B cell (primary cell): ENCODE measurements at regions not wholly inside any gene's neighbourhood (a gene's known extent, or its start where the extent isn't known, plus 50 kb on each side); places are given as distances from the start of the nearest gene placed in this dataset.

Experiments
- ATAC-seq: fragments of 200-7000 bp; cut with Tn5 transposase; one replicate; pipeline ENCODE4 v1.10.0; 2021; ENCODE audit warnings: low read depth, mild to moderate bottlenecking, moderate number of reproducible peaks, moderate library complexity
- CTCF ChIA-PET: fragments of 350-600 bp; sonication (Branson Sonifier 250); formaldehyde crosslinking; loops from one replicate; lab custom pipeline; 2021; ENCODE audit warnings: antibody characterized with exemption, inconsistent platforms; lab: Charles Lee
- POLR2A ChIA-PET: fragments of 350-600 bp; sonication (Branson Sonifier 250); formaldehyde crosslinking; loops from one replicate; lab custom pipeline; 2021; ENCODE audit warnings: antibody characterized with exemption; lab: Charles Lee
- DNase-seq: peaks from one replicate; pipeline ENCODE4 v3.0.0; 2013
- H2AFZ ChIP-seq: 2 replicates; pipeline ENCODE4 v1.6.1; 2012; ENCODE audit warnings: mild to moderate bottlenecking, low read depth, low read length; ENCODE audit not compliant: insufficient read depth, poor library complexity, severe bottlenecking
- H3K27ac ChIP-seq, 2 donors: 1 replicate in 1 of 2; 2 replicates in 1 of 2; pipeline ENCODE4 v1.5.1; 2012 to 2013; ENCODE audit warnings: low read length in 2 of 2, mild to moderate bottlenecking in 2 of 2, moderate library complexity in 1 of 2
- H3K27me3 ChIP-seq, 4 experiments: fragments of 200-600 bp in 1 of 4; sonication (generic) in 1 of 4; replicated peaks in 1 of 4; 1 replicate in 2 of 4; 2 replicates in 2 of 4; pipeline versions ENCODE4 v1.6.1 to v1.7.0; 2013 to 2016; ENCODE audit warnings: low read length in 3 of 4, mild to moderate bottlenecking in 2 of 4, mixed read lengths in 1 of 4, moderate library complexity in 1 of 4; ENCODE audit not compliant: insufficient read depth in 4 of 4, control insufficient read depth in 3 of 4; ENCODE audit errors: control extremely low read depth in 1 of 4
- H3K36me3 ChIP-seq, 2 experiments: replicated peaks in 1 of 2; 1 replicate in 1 of 2; 2 replicates in 1 of 2; pipeline versions ENCODE4 v1.6.1 to v1.7.1; 2013; ENCODE audit warnings: low read length in 1 of 2; ENCODE audit not compliant: insufficient read depth in 2 of 2, control insufficient read depth in 1 of 2; ENCODE audit errors: control extremely low read depth in 1 of 2, extremely low read depth in 1 of 2
- H3K4me1 ChIP-seq, 2 donors: fragments of 200-600 bp in 1 of 2; sonication (generic) in 1 of 2; 1 replicate in 1 of 2; 2 replicates in 1 of 2; pipeline versions ENCODE4 v1.5.1 to v1.6.1; 2013 to 2017; ENCODE audit warnings: low read length in 2 of 2; ENCODE audit not compliant: control insufficient read depth in 2 of 2, insufficient read depth in 2 of 2
- H3K4me2 ChIP-seq: replicated peaks from 2 replicates; pipeline ENCODE3; 2012; ENCODE audit warnings: mild to moderate bottlenecking, low read depth, low read length; ENCODE audit not compliant: poor library complexity, severe bottlenecking
- H3K4me3 ChIP-seq, 5 experiments: fragments of 200-600 bp in 1 of 5; sonication (generic) in 1 of 5; 1 replicate in 3 of 5; 2 replicates in 2 of 5; pipeline versions ENCODE4 v1.5.1 to v1.7.0; 2011 to 2016; ENCODE audit warnings: low read length in 4 of 5, mild to moderate bottlenecking in 4 of 5, low read depth in 2 of 5, control low read depth in 1 of 5, moderate library complexity in 1 of 5; ENCODE audit not compliant: insufficient read depth in 1 of 5; ENCODE audit errors: control extremely low read depth in 1 of 5, extremely low read depth in 1 of 5
- H3K79me2 ChIP-seq: fragments of 200-600 bp; sonication (generic); one replicate; pipeline ENCODE4 v1.6.0; 2016; ENCODE audit warnings: low read length; ENCODE audit not compliant: control insufficient read depth, insufficient read depth
- H3K9ac ChIP-seq: fragments of 200-600 bp; sonication (generic); 2 replicates; pipeline ENCODE4 v1.6.1; 2017; ENCODE audit warnings: mild to moderate bottlenecking, low read length, moderate library complexity
- H3K9me3 ChIP-seq, 3 donors: one replicate each; pipeline versions ENCODE4 v1.6.1 to v1.7.1; 2013; ENCODE audit warnings: low read length in 2 of 3; ENCODE audit not compliant: control insufficient read depth in 2 of 3, insufficient read depth in 1 of 3; ENCODE audit errors: control extremely low read depth in 1 of 3
- H4K20me1 ChIP-seq: 2 replicates; pipeline ENCODE4 v1.6.0; 2012; ENCODE audit warnings: mild to moderate bottlenecking, low read length; ENCODE audit not compliant: insufficient read depth, control insufficient read depth, poor library complexity, severe bottlenecking
- H3K27ac Mint-ChIP-seq: one replicate; pipeline ENCODE4 v1.8.0; 2021; ENCODE audit warnings: mixed read lengths
- H3K27me3 Mint-ChIP-seq: one replicate; pipeline ENCODE4 v1.8.0; 2021; ENCODE audit warnings: mixed read lengths
- H3K4me1 Mint-ChIP-seq: one replicate; pipeline ENCODE4 v1.8.0; 2021; ENCODE audit warnings: mixed read lengths
- H3K4me3 Mint-ChIP-seq: one replicate; pipeline ENCODE4 v1.8.0; 2021; ENCODE audit warnings: mixed read lengths
- H3K9me3 Mint-ChIP-seq: one replicate; pipeline ENCODE4 v1.8.0; 2022; ENCODE audit warnings: mixed read lengths; ENCODE audit not compliant: insufficient read depth
- EZH2 ChIP-seq: IDR thresholded peaks from 2 replicates; pipeline ENCODE4 v1.6.1; 2012; ENCODE audit warnings: borderline replicate concordance, low read depth, mild to moderate bottlenecking, moderate library complexity, low read length; ENCODE audit not compliant: insufficient read depth, poor library complexity, severe bottlenecking
- WGBS: methylation state at CpG from one replicate; pipeline ENCODE4 v1.1.5; 2013; ENCODE audit warnings: missing lambda C conversion rate; ENCODE audit not compliant: insufficient coverage; 5-methylcytosine and 5-hydroxymethylcytosine counted together
- intact Hi-C: fragments of 100-400 bp; cut with micrococcal nuclease; formaldehyde crosslinking; loops from one replicate; pipeline ENCODE4 v1.10.0; 2022
- TF ChIP-seq, protein P1 (sequence below): fragments of 200-600 bp; IDR thresholded peaks from one replicate; pipeline ENCODE4 v1.8.0; 2022; ENCODE audit warnings: antibody characterized with exemption, mild to moderate bottlenecking

- Histone ChIP-seq H3K27ac (no peak overlapping the region), H3K4me1 (no peaks in the 10 kb centered on the region), H3K9me3 (no peaks in the 10 kb centered on the region), H3K79me2 (no peaks in the 10 kb centered on the region), H3K9ac (no peak overlapping the region), H4K20me1 (no peaks in the 10 kb centered on the region), H2AFZ (no peak overlapping the region), H3K36me3 (no peaks in the 10 kb centered on the region), H3K4me2 (no peak overlapping the region), H3K27me3 (no peaks in the 10 kb centered on the region), H3K4me3 (no peak overlapping the region)
- CTCF ChIA-PET = no interaction called here
- Mint-ChIP-seq H3K4me3 (no peak overlapping the region), H3K9me3 (no peaks in the 10 kb centered on the region), H3K27ac (no peak overlapping the region), H3K27me3 (peaks cover 11% of the 10 kb centered on the region), H3K4me1 (no peaks in the 10 kb centered on the region)
- TF ChIP-seq EZH2 = no peak
- TF ChIP-seq, protein P1, sequence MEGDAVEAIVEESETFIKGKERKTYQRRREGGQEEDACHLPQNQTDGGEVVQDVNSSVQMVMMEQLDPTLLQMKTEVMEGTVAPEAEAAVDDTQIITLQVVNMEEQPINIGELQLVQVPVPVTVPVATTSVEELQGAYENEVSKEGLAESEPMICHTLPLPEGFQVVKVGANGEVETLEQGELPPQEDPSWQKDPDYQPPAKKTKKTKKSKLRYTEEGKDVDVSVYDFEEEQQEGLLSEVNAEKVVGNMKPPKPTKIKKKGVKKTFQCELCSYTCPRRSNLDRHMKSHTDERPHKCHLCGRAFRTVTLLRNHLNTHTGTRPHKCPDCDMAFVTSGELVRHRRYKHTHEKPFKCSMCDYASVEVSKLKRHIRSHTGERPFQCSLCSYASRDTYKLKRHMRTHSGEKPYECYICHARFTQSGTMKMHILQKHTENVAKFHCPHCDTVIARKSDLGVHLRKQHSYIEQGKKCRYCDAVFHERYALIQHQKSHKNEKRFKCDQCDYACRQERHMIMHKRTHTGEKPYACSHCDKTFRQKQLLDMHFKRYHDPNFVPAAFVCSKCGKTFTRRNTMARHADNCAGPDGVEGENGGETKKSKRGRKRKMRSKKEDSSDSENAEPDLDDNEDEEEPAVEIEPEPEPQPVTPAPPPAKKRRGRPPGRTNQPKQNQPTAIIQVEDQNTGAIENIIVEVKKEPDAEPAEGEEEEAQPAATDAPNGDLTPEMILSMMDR = no peak
- POLR2A ChIA-PET = no interaction called here
- WGBS = 82% methylated on average over 5 of the region's 6 CpGs
- ATAC-seq = no peak
- intact Hi-C loops = no loop called here
- no peak for DNase-seq
Measured at GRCh38 chr11:93082900-93083299, 113.4 kb downstream of the MTNR1B start.

GRCh38 chr11:93084727-93085505 is 112.9 kb downstream of the SLC36A4 start:
- no peak for ATAC-seq
- H3K79me2 ChIP-seq = no peaks in the 10 kb centered on the region
- no peak overlapping the region for H3K4me3 ChIP-seq
- no peaks in the 10 kb centered on the region for H3K9me3 ChIP-seq
- ChIA-PET POLR2A (no interaction called here), CTCF (no interaction called here)
- H3K36me3 ChIP-seq = no peaks in the 10 kb centered on the region
- intact Hi-C loops = no loop called here
- DNase-seq = no peak
- WGBS = 85% methylated on average over 1 of the region's 2 CpGs
- H3K27me3 ChIP-seq = no peaks in the 10 kb centered on the region
- no peaks in the 10 kb centered on the region for H3K9me3 Mint-ChIP-seq
- peaks cover 10% of the 10 kb centered on the region for H3K27me3 Mint-ChIP-seq
- H3K4me1 Mint-ChIP-seq = no peaks in the 10 kb centered on the region
- H2AFZ ChIP-seq = no peak overlapping the region
- no peak overlapping the region for H3K4me3 Mint-ChIP-seq
- no peak overlapping the region for H3K27ac Mint-ChIP-seq
- H3K9ac ChIP-seq = no peak overlapping the region
- no peaks in the 10 kb centered on the region for H3K4me1 ChIP-seq
- no peak for TF ChIP-seq EZH2
- TF ChIP-seq, protein P1 = no peak
- no peak overlapping the region for H3K4me2 ChIP-seq
- no peak overlapping the region for H3K27ac ChIP-seq
- no peaks in the 10 kb centered on the region for H4K20me1 ChIP-seq
